NT2/D1 (cell line): ENCODE measurements at regions not wholly inside any gene's neighbourhood (a gene's known extent, or its start where the extent isn't known, plus 50 kb on each side); places are given as distances from the start of the nearest gene placed in this dataset.

Experiments used
- SUZ12 ChIP-seq: IDR thresholded peaks from 2 replicates; pipeline ENCODE4 v1.6.1; 2011; ENCODE audit not compliant: insufficient read length, insufficient read depth; ENCODE audit errors: extremely low read depth
- YY1 ChIP-seq: IDR thresholded peaks from 2 replicates; pipeline ENCODE4 v1.6.1; 2011; ENCODE audit not compliant: insufficient read length, insufficient read depth
- ZNF274 ChIP-seq: IDR thresholded peaks from 2 replicates; pipeline ENCODE4 v1.6.1; 2011; ENCODE audit warnings: mild to moderate bottlenecking, low read depth, low read length

- no peak for TF ChIP-seq SUZ12
- no peak for TF ChIP-seq YY1
- no peak for TF ChIP-seq ZNF274
Measured at GRCh38 chr19:30229525-30230174, 142.5 kb upstream of the ZNF536 start.
